LNCAP (cell line): ENCODE measurements at regions not wholly inside any gene's neighbourhood (a gene's known extent, or its start where the extent isn't known, plus 50 kb on each side); places are given as distances from the start of the nearest gene placed in this dataset.

ENCODE experiments used
- TF ChIP-seq, protein P1 (sequence below): fragments of 450-650 bp; IDR thresholded peaks from 2 replicates; pipeline ENCODE4 v1.5.1; 2017; ENCODE audit warnings: mild to moderate bottlenecking

DNA sequence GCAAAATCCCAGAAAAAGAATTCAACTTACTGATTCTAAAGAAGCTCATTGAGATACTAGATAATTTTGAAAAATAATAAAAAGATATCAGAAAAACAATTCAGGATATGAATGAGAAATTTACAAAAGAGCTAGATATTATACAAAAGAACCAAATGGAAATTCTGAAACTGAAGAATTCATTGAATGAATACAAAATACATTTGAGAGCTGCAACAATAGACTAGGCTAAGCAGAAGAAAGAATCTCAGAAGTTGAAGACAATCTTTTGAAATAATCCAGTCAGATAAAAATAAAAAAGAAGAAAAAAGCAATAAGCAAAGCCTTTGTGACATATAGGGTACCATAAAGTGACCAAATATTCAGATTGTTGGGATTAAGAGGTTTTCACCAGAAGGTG is 206.0 kb downstream of the CD109 start:
- TF ChIP-seq, protein P1, sequence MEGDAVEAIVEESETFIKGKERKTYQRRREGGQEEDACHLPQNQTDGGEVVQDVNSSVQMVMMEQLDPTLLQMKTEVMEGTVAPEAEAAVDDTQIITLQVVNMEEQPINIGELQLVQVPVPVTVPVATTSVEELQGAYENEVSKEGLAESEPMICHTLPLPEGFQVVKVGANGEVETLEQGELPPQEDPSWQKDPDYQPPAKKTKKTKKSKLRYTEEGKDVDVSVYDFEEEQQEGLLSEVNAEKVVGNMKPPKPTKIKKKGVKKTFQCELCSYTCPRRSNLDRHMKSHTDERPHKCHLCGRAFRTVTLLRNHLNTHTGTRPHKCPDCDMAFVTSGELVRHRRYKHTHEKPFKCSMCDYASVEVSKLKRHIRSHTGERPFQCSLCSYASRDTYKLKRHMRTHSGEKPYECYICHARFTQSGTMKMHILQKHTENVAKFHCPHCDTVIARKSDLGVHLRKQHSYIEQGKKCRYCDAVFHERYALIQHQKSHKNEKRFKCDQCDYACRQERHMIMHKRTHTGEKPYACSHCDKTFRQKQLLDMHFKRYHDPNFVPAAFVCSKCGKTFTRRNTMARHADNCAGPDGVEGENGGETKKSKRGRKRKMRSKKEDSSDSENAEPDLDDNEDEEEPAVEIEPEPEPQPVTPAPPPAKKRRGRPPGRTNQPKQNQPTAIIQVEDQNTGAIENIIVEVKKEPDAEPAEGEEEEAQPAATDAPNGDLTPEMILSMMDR: no peak

DNA sequence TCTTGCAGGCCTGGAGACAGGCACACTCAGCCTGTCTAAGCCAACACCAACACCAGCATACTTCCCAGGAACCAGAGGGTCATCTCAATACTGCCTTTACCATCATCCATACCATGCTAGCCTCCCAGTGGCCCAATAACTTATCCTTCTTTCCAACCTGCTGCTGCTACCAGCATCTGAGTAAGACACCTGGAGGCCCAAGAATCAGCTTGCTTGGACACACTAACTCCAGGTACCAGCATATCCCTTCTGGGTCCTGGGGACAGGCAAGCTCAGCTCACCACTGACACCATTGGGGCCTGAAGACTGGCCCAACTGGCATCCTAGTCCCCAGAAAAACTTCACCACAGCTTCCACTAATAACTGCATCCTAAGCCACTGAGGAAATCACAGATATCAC is 205.3 kb downstream of the CD109 start:
- TF ChIP-seq, protein P1: no peak

DNA sequence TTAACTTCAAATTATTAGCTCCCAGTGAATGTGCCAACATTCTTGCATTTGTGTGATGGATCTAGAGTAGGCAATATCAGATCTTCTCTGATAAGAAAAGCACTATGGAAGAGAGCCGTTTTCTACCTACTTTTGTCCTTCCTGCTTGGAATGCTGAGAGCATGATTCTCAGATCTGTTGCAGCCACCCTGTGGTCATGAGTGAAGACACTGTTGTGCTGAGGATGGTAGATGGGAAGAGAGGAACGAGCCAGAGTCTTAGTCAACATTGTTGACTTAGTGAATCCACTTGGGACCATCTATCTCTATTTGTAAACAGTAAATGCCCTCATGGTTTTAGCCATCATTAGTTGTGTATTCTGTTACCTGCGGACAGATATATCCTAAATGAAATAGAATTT is 202.6 kb downstream of the CD109 start:
- TF ChIP-seq, protein P1: no peak

DNA sequence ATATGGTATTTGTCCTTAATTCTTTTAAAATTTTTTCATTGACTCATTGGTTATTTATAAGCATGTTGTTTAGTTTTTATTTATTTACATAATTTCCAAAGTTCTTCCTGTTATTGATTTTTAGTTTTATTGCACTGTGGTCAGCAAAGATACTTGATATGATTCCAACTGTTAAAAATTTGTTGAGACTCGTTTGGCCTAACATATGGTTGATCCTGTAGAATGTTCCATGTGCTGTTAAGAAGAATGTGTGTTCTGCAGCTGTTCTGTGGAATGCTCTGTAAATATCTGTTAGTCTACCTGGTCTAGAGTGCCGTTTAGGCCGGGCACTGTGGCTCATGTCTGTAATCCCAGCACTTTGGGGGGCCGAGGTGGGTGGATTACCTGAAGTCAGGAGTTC is 197.7 kb downstream of the CD109 start:
- TF ChIP-seq, protein P1: no peak

DNA sequence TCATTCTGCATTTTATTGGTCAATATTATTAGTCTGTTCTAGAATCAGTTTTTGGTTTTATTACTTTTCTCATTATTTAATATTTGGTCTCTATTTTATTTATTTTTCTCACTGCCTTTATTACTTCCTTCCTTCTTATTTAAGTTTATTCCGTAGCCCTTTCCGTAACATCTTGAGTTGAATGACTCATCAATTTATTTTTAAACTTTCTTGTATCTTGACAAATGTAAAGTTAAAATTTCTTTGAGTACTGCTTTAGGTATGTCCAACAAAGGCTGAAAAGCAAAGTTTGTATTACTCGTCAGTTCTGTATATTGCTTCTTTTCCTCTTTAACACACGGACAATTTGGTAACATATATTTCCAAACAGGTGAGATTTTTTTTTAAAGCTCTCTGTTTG is 192.0 kb downstream of the CD109 start:
- TF ChIP-seq, protein P1: no peak

DNA sequence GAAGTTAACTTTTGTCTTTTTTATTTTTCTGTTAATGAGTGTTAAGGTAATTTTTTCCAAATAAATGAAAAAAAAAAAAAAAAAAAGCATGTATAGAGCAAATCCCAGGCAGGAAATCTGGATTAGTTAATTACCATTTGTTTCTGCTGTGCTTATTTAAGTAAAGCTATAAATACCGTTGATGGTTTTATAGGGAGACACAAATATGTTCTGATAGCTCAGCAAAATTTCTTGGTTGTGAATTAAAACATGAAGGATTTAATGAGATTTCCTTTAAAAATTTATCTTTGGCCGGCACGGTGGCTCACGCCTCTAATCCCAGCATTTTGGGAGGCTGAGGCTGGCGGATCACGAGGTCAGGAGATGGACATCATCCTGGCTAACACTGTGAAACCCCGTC is 189.4 kb downstream of the CD109 start:
- TF ChIP-seq, protein P1: no peak

GRCh38 chr6:73884540-73884939 is 188.5 kb downstream of the CD109 start:
- TF ChIP-seq, protein P1: no peak
